Esophagus muscularis mucosa (tissue), 3 donors: ENCODE measurements at regions not wholly inside any gene's neighbourhood (a gene's known extent, or its start where the extent isn't known, plus 50 kb on each side); places are given as distances from the start of the nearest gene placed in this dataset.

Source experiments
- POLR2A ChIP-seq: fragments of 450-650 bp; IDR thresholded peaks from one replicate; pipeline ENCODE4 v1.6.1; 2017; ENCODE audit warnings: antibody characterized with exemption, moderate library complexity, mild to moderate bottlenecking, low read depth
- POLR2AphosphoS5 ChIP-seq, 2 donors: sonication (generic); formaldehyde crosslinking; IDR thresholded peaks; one replicate each; pipeline ENCODE4 v1.6.1; 2017; ENCODE audit warnings: antibody characterized with exemption in 2 of 2
- TF ChIP-seq, protein P1 (sequence below), 3 experiments: fragments of 200-600 bp in 2 of 3; fragments of 450-650 bp in 1 of 3; sonication (generic) in 2 of 3; IDR thresholded peaks; one replicate each; pipeline ENCODE4 v1.5.1; 2017 to 2019; ENCODE audit warnings: antibody characterized with exemption in 3 of 3, mild to moderate bottlenecking in 2 of 3, moderate library complexity in 1 of 3

DNA sequence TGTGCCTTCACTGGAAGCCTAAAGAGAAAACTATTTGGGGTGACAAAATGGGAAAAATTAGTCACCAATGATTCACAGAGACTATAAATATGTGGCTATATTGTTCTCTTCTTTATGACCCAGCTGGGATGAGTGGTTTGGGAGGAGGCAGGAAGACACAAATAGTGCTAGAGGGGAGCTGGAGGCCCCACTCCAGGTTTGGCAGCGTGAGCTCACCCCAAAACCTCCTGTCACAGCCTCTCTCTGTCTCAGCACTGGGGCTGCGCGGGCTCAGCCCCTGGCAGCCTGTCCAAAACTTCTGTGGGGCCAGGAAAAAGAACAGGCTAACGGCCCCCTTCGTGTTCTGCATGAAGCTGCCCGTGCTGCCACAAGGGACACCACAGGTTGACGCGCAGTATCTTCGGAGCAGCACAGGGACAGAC lies 73.2 kb upstream of the LCLAT1 start:
- no peak for TF ChIP-seq POLR2AphosphoS5 (IDR thresholded peaks at IDR 0.05)
- TF ChIP-seq POLR2A: no peak
- TF ChIP-seq, protein P1, sequence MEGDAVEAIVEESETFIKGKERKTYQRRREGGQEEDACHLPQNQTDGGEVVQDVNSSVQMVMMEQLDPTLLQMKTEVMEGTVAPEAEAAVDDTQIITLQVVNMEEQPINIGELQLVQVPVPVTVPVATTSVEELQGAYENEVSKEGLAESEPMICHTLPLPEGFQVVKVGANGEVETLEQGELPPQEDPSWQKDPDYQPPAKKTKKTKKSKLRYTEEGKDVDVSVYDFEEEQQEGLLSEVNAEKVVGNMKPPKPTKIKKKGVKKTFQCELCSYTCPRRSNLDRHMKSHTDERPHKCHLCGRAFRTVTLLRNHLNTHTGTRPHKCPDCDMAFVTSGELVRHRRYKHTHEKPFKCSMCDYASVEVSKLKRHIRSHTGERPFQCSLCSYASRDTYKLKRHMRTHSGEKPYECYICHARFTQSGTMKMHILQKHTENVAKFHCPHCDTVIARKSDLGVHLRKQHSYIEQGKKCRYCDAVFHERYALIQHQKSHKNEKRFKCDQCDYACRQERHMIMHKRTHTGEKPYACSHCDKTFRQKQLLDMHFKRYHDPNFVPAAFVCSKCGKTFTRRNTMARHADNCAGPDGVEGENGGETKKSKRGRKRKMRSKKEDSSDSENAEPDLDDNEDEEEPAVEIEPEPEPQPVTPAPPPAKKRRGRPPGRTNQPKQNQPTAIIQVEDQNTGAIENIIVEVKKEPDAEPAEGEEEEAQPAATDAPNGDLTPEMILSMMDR (IDR thresholded peaks at IDR 0.05): no peak
